Aorta (tissue), 5 donors: ENCODE measurements at regions not wholly inside any gene's neighbourhood (a gene's known extent, or its start where the extent isn't known, plus 50 kb on each side); places are given as distances from the start of the nearest gene placed in this dataset.
A peak's percentile ranks its signal among the peaks of the same experiment; 100 is the strongest.
"Not testable (repeated sequence)": the region's sequence is repeated elsewhere in the genome, so short reads cannot be mapped to it uniquely, and the experiment has no call there.

Experiments used
- ATAC-seq: fragments of 200-7000 bp; cut with Tn5 transposase; one replicate; pipeline ENCODE4 v1.9.1; 2022; ENCODE audit warnings: moderate library complexity; ENCODE audit not compliant: low FRiP score
- DNase-seq, 2 donors: peaks; one replicate each; pipeline ENCODE4 v3.0.0-alpha.2; 2020
- H3K27ac ChIP-seq, 2 donors: one replicate each; pipeline ENCODE4 v1.5.1; 2013; ENCODE audit warnings: low read length in 2 of 2, mild to moderate bottlenecking in 2 of 2, moderate library complexity in 2 of 2, control low read depth in 1 of 2, inconsistent platforms in 1 of 2, low read depth in 1 of 2
- H3K27me3 ChIP-seq, 2 donors: one replicate each; pipeline ENCODE4 v1.6.1; 2013; ENCODE audit warnings: control low read depth in 1 of 2, low read length in 1 of 2, mild to moderate bottlenecking in 1 of 2, moderate library complexity in 1 of 2; ENCODE audit not compliant: insufficient read depth in 2 of 2, control insufficient read depth in 1 of 2
- H3K36me3 ChIP-seq, 2 donors: one replicate each; pipeline ENCODE4 v1.6.1; 2013; ENCODE audit warnings: control low read depth in 1 of 2, low read length in 1 of 2, mild to moderate bottlenecking in 1 of 2; ENCODE audit not compliant: insufficient read depth in 2 of 2, control insufficient read depth in 1 of 2
- H3K4me1 ChIP-seq, 2 donors: one replicate each; pipeline ENCODE4 v1.6.1; 2013; ENCODE audit warnings: low read length in 2 of 2, control low read depth in 1 of 2, mild to moderate bottlenecking in 1 of 2, moderate library complexity in 1 of 2; ENCODE audit not compliant: insufficient read depth in 2 of 2, control insufficient read depth in 1 of 2
- H3K4me3 ChIP-seq, 2 donors: one replicate each; pipeline ENCODE4 v1.5.1; 2013; ENCODE audit warnings: low read length in 2 of 2, control low read depth in 1 of 2, mild to moderate bottlenecking in 1 of 2
- H3K9me3 ChIP-seq: one replicate; pipeline ENCODE4 v1.6.1; 2013; ENCODE audit warnings: mild to moderate bottlenecking, low read length; ENCODE audit not compliant: control insufficient read depth
- WGBS, 2 donors: extraction: QIAGEN DNeasy Blood & Tissue Kit; methylation state at CpG; one replicate each; pipeline ENCODE4 v1.1.7; 2013; 5-methylcytosine and 5-hydroxymethylcytosine counted together
- intact Hi-C, 2 donors: fragments of 100-400 bp; cut with DNase I; formaldehyde crosslinking; loops; one replicate each; pipeline versions ENCODE4 v1.14.2 to v1.15.0; 2022
- donor health status: healthy with polysubstance abuse.
- donor health status: Bipolar disorder and iron deficiency.
- donor health status: DM: no; HTN: no; CAD: no.
- donor health status: DM: no; HTN: no; CAD: no.
- donor health status: DM: yes; HTN: yes; CAD: no.

GRCh38 chr13:22800526-22801401, 380.0 kb upstream of the SGCG start:
- intact Hi-C loops: loop anchor here (5.0 kb wide), 2 partner anchors 217 to 222 kb away; no protein-coding TSS in a partner anchor
- no peak overlapping the region for H3K4me3 ChIP-seq
- no peaks in the 10 kb centered on the region for H3K4me1 ChIP-seq
- DNase-seq (peak in 1 of 2 donors; percentile 82), ATAC-seq (no peak)
- no peaks in the 10 kb centered on the region for H3K9me3 ChIP-seq
- no peaks in the 10 kb centered on the region for H3K27me3 ChIP-seq
- WGBS, 2 donors: 53 to 57% methylated on average over 5 of the region's 5 CpGs
- no peak overlapping the region for H3K27ac ChIP-seq
- no peaks in the 10 kb centered on the region for H3K36me3 ChIP-seq

GRCh38 chr13:22801402-22802003, 379.3 kb upstream of the SGCG start:
- intact Hi-C loops: loop anchor here (5.0 kb wide), 2 partner anchors 216 to 221 kb away; no protein-coding TSS in a partner anchor
- Histone ChIP-seq H3K9me3 (no peaks in the 10 kb centered on the region), H3K36me3 (no peaks in the 10 kb centered on the region), H3K4me1 (no peaks in the 10 kb centered on the region), H3K27ac (no peak overlapping the region), H3K4me3 (no peak overlapping the region), H3K27me3 (no peaks in the 10 kb centered on the region)
- WGBS, 2 donors: 28 to 29% methylated on average over 3 of the region's 3 CpGs
- ATAC-seq (no peak), DNase-seq (no peak)

- ATAC-seq: no peak
- H3K27me3 ChIP-seq: no peaks in the 10 kb centered on the region
- WGBS, 2 donors: 2 to 5% methylated on average over 3 of the region's 3 CpGs
Observed at GRCh38 chr13:22812793-22813192, 368.0 kb upstream of the SGCG start.

GRCh38 chr13:22813531-22814377, 367.0 kb upstream of the SGCG start:
- intact Hi-C loops, DNase-seq, H3K36me3 ChIP-seq, H3K4me1 ChIP-seq, H3K27ac ChIP-seq, H3K4me3 ChIP-seq, H3K9me3 ChIP-seq, H3K27me3 ChIP-seq, ATAC-seq: not testable (repeated sequence)
- 40 to 48% methylated on average over 20 to 21 of the region's 21 CpGs for WGBS, 2 donors

More at GRCh38 chr13:22812793-22813192, 368.0 kb upstream of the SGCG start:
- Histone ChIP-seq H3K36me3 (no peaks in the 10 kb centered on the region), H3K4me1 (no peaks in the 10 kb centered on the region), H3K27ac (no peak overlapping the region), H3K4me3 (no peak overlapping the region), H3K9me3 (no peaks in the 10 kb centered on the region)
- intact Hi-C loops: no loop called here
- DNase-seq: no peak

GRCh38 chr13:22814433-22814832, 366.3 kb upstream of the SGCG start:
- H3K27me3 ChIP-seq, DNase-seq, H3K4me1 ChIP-seq, intact Hi-C loops, H3K27ac ChIP-seq, ATAC-seq, H3K9me3 ChIP-seq, H3K4me3 ChIP-seq, H3K36me3 ChIP-seq: not testable (repeated sequence)
- WGBS, 2 donors: 90 to 93% methylated on average over 8 of the region's 8 CpGs

GRCh38 chr13:22821589-22821988, 359.2 kb upstream of the SGCG start:
- no peak overlapping the region for H3K4me3 ChIP-seq
- H3K4me1 ChIP-seq: no peaks in the 10 kb centered on the region
- no peak for DNase-seq
- no peaks in the 10 kb centered on the region for H3K36me3 ChIP-seq
- H3K27ac ChIP-seq: no peak overlapping the region
- intact Hi-C loops: no loop called here
- H3K9me3 ChIP-seq: no peaks in the 10 kb centered on the region
- WGBS, 2 donors: 92 to 96% methylated on average over 2 of the region's 2 CpGs
- no peak for ATAC-seq
- H3K27me3 ChIP-seq: no peaks in the 10 kb centered on the region

GRCh38 chr13:22825186-22825585, 355.6 kb upstream of the SGCG start:
- intact Hi-C loops: no loop called here
- DNase-seq (no peak), ATAC-seq (no peak)
- no peaks in the 10 kb centered on the region for H3K27me3 ChIP-seq
- no peaks in the 10 kb centered on the region for H3K9me3 ChIP-seq
- no peak overlapping the region for H3K27ac ChIP-seq
- H3K4me3 ChIP-seq: no peak overlapping the region
- H3K4me1 ChIP-seq: no peaks in the 10 kb centered on the region
- WGBS, 2 donors: 26 to 51% methylated on average over 1 of the region's 1 CpG
- no peaks in the 10 kb centered on the region for H3K36me3 ChIP-seq

GRCh38 chr13:22828081-22828480, 352.7 kb upstream of the SGCG start:
- Histone ChIP-seq H3K27me3 (no peaks in the 10 kb centered on the region), H3K4me3 (no peak overlapping the region), H3K4me1 (no peaks in the 10 kb centered on the region), H3K27ac (no peak overlapping the region), H3K36me3 (no peaks in the 10 kb centered on the region), H3K9me3 (no peaks in the 10 kb centered on the region)
- intact Hi-C loops: no loop called here
- no peak for DNase-seq
- no peak for ATAC-seq
- 76 to 82% methylated on average over 2 of the region's 2 CpGs for WGBS, 2 donors
